ENCODE measurements at regions not wholly inside any gene's neighbourhood (a gene's known extent, or its start where the extent isn't known, plus 50 kb on each side); places are given as distances from the start of the nearest gene placed in this dataset.

DNA sequence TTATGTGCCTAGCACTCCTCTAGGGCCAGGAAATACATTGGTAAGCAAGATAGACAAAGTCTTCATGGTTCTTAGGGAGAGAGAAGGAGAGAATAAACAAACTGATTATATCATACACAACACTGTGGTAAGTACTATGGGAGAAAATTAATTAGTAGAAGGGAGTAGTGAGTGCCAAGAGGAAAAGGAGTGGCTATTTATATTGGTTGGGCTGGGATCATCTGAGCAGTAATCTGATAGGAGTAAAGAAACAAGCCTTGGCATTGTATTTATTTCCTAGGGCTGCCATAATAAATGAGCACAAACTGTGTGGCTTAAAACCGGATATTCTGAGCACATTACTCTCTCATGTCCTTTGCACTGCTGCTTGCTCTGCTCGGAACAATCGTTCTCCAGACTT, 158.1 kb upstream of the PHF14 start:
- H3F3A ChIP-seq (ENCODE audit: insufficient read depth, low read length): no peaks in the 10 kb centered on the region
- no peaks in the 10 kb centered on the region for H3K79me2 ChIP-seq (ENCODE audit: low read length)
- no peaks in the 10 kb centered on the region for H3K4me1 ChIP-seq (ENCODE audit: low read length)
- H3K4me3 ChIP-seq (ENCODE audit: low read length): no peak overlapping the region
- H3K27ac ChIP-seq (ENCODE audit: low read length): no peak overlapping the region
- H3K9ac ChIP-seq (ENCODE audit: low read length): no peak overlapping the region
- no peaks in the 10 kb centered on the region for H3K9me3 ChIP-seq (replicated peaks; ENCODE audit: insufficient read depth, low read length)
- TF ChIP-seq, protein P1, sequence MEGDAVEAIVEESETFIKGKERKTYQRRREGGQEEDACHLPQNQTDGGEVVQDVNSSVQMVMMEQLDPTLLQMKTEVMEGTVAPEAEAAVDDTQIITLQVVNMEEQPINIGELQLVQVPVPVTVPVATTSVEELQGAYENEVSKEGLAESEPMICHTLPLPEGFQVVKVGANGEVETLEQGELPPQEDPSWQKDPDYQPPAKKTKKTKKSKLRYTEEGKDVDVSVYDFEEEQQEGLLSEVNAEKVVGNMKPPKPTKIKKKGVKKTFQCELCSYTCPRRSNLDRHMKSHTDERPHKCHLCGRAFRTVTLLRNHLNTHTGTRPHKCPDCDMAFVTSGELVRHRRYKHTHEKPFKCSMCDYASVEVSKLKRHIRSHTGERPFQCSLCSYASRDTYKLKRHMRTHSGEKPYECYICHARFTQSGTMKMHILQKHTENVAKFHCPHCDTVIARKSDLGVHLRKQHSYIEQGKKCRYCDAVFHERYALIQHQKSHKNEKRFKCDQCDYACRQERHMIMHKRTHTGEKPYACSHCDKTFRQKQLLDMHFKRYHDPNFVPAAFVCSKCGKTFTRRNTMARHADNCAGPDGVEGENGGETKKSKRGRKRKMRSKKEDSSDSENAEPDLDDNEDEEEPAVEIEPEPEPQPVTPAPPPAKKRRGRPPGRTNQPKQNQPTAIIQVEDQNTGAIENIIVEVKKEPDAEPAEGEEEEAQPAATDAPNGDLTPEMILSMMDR (IDR thresholded peaks at IDR 0.05; ENCODE audit: low read length): no peak
- no peak overlapping the region for H2AFZ ChIP-seq (ENCODE audit: low read length)
- no peaks in the 10 kb centered on the region for H3K27me3 ChIP-seq (replicated peaks; ENCODE audit: insufficient read depth, low read length)
- H3K4me2 ChIP-seq (ENCODE audit: low read depth, low read length): no peak overlapping the region
- DNase-seq: no peak
- no peaks in the 10 kb centered on the region for H4K20me1 ChIP-seq (ENCODE audit: insufficient read depth, low read length)
- no peaks in the 10 kb centered on the region for H3K9me2 ChIP-seq (replicated peaks; ENCODE audit: insufficient read depth, low read length)
- H3K36me3 ChIP-seq (replicated peaks; ENCODE audit: insufficient read depth, low read length): no peaks in the 10 kb centered on the region

DNA sequence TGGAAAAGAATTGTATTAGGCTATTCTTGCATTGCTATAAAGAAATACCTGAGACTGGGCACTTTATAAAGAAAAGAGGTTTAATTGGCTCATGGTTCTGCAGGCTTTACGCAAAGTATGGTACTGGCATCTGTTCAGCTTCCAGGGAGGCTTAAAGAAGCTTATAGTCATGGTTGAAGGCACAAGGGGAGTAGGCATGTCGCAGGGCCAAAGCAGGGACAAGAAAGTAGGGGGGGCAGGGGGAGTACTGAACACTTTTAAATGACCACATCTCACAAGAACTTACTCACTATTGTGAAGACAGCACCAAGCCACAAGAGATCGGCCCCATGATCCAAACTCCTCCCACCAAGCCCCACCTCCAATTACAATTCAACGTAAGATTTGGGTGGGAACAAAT, 152.5 kb upstream of the PHF14 start:
- Histone ChIP-seq H3K9me3 (replicated peaks; ENCODE audit: insufficient read depth, low read length) (no peaks in the 10 kb centered on the region), H3K27ac (ENCODE audit: low read length) (no peak overlapping the region), H3K4me3 (ENCODE audit: low read length) (no peak overlapping the region), H3K4me1 (ENCODE audit: low read length) (no peaks in the 10 kb centered on the region), H3K9me2 (replicated peaks; ENCODE audit: insufficient read depth, low read length) (no peaks in the 10 kb centered on the region), H4K20me1 (ENCODE audit: insufficient read depth, low read length) (no peaks in the 10 kb centered on the region), H3K27me3 (replicated peaks; ENCODE audit: insufficient read depth, low read length) (no peaks in the 10 kb centered on the region), H3K4me2 (ENCODE audit: low read depth, low read length) (no peak overlapping the region), H3K36me3 (replicated peaks; ENCODE audit: insufficient read depth, low read length) (no peaks in the 10 kb centered on the region), H3K79me2 (ENCODE audit: low read length) (no peaks in the 10 kb centered on the region), H3F3A (ENCODE audit: insufficient read depth, low read length) (no peaks in the 10 kb centered on the region), H2AFZ (ENCODE audit: low read length) (no peak overlapping the region), H3K9ac (ENCODE audit: low read length) (no peak overlapping the region)
- no peak for TF ChIP-seq EZH2phosphoT487 (IDR thresholded peaks at IDR 0.05; ENCODE audit: low read length)
- DNase-seq: no peak

DNA sequence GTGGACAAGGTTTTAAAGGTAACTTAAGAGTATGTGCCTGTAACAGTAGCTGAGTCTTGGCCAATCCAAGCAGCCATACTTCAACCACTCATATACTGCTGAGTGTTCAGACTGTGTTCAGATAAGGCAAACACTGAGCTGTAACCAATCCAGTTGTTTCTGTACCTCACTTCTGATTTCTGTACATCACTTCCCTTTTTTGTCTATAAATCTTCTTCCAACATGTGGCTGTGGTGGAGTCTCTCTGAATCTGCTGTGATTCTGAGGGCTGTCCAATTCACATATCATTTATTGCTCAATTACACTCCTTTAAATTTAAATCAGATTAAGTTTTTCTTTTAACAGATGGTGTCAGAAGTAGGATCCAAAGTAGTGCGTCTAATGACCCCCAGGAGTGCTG, 149.5 kb upstream of the PHF14 start:
- Histone ChIP-seq H3K9me2 (replicated peaks; ENCODE audit: insufficient read depth, low read length) (no peaks in the 10 kb centered on the region), H3K27me3 (replicated peaks; ENCODE audit: insufficient read depth, low read length) (no peaks in the 10 kb centered on the region), H3K27ac (ENCODE audit: low read length) (no peak overlapping the region), H3K9me3 (replicated peaks; ENCODE audit: insufficient read depth, low read length) (no peaks in the 10 kb centered on the region), H3K4me1 (ENCODE audit: low read length) (no peaks in the 10 kb centered on the region), H3K36me3 (replicated peaks; ENCODE audit: insufficient read depth, low read length) (no peaks in the 10 kb centered on the region), H3K4me3 (ENCODE audit: low read length) (no peak overlapping the region), H2AFZ (ENCODE audit: low read length) (no peak overlapping the region), H3K9ac (ENCODE audit: low read length) (no peak overlapping the region), H3K4me2 (ENCODE audit: low read depth, low read length) (no peak overlapping the region), H4K20me1 (ENCODE audit: insufficient read depth, low read length) (no peaks in the 10 kb centered on the region), H3K79me2 (ENCODE audit: low read length) (no peaks in the 10 kb centered on the region), H3F3A (ENCODE audit: insufficient read depth, low read length) (no peaks in the 10 kb centered on the region)
- no peak for TF ChIP-seq EZH2 (optimal IDR thresholded peaks at IDR 0.05; ENCODE audit: low read depth, low read length)
- TF ChIP-seq EZH2phosphoT487 (IDR thresholded peaks at IDR 0.05; ENCODE audit: low read length): no peak
- TF ChIP-seq, protein P1 (IDR thresholded peaks at IDR 0.05; ENCODE audit: low read length): no peak
- DNase-seq: no peak

DNA sequence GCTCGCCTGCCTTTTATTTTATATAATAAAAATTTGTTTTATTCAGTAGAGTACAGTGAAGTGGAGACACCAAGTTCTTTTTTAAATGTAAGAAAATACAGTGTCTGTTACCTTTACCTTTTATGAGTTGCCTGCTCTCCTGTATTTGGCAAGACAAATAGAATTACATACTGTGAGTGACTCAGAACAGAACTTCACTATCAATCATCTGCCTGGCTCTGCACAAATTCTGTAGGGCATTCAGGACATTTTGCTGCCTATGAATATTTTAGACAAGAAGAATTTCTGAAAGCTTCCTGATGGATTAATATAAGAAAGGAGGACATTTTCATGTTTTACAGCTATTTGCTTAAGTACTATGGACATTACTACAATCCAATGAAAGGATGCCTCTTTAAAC, 135.4 kb upstream of the PHF14 start:
- H3K79me2 ChIP-seq (ENCODE audit: low read length): no peaks in the 10 kb centered on the region
- H3K9me2 ChIP-seq (replicated peaks; ENCODE audit: insufficient read depth, low read length): no peaks in the 10 kb centered on the region
- TF ChIP-seq EZH2phosphoT487 (IDR thresholded peaks at IDR 0.05; ENCODE audit: low read length) (no peak), EZH2 (optimal IDR thresholded peaks at IDR 0.05; ENCODE audit: low read depth, low read length) (no peak)
- TF ChIP-seq, protein P1 (IDR thresholded peaks at IDR 0.05; ENCODE audit: low read length): no peak
- H3F3A ChIP-seq (ENCODE audit: insufficient read depth, low read length): no peaks in the 10 kb centered on the region
- H3K4me2 ChIP-seq (ENCODE audit: low read depth, low read length): no peak overlapping the region
- no peaks in the 10 kb centered on the region for H4K20me1 ChIP-seq (ENCODE audit: insufficient read depth, low read length)
- H3K4me3 ChIP-seq (ENCODE audit: low read length): no peak overlapping the region
- no peak overlapping the region for H2AFZ ChIP-seq (ENCODE audit: low read length)
- DNase-seq: no peak
- no peaks in the 10 kb centered on the region for H3K4me1 ChIP-seq (ENCODE audit: low read length)
- no peaks in the 10 kb centered on the region for H3K9me3 ChIP-seq (replicated peaks; ENCODE audit: insufficient read depth, low read length)
- no peaks in the 10 kb centered on the region for H3K27me3 ChIP-seq (replicated peaks; ENCODE audit: insufficient read depth, low read length)
- H3K9ac ChIP-seq (ENCODE audit: low read length): no peak overlapping the region
- no peak overlapping the region for H3K27ac ChIP-seq (ENCODE audit: low read length)
- H3K36me3 ChIP-seq (replicated peaks; ENCODE audit: insufficient read depth, low read length): no peaks in the 10 kb centered on the region

Data from MM.1S (cell line).